Fibroblast of skin of right quadriceps (primary cell): ENCODE measurements at regions not wholly inside any gene's neighbourhood (a gene's known extent, or its start where the extent isn't known, plus 50 kb on each side); places are given as distances from the start of the nearest gene placed in this dataset.

Source experiments
- DNase-seq: peaks from one replicate; pipeline ENCODE4 v3.0.0-alpha.2; 2013

DNA sequence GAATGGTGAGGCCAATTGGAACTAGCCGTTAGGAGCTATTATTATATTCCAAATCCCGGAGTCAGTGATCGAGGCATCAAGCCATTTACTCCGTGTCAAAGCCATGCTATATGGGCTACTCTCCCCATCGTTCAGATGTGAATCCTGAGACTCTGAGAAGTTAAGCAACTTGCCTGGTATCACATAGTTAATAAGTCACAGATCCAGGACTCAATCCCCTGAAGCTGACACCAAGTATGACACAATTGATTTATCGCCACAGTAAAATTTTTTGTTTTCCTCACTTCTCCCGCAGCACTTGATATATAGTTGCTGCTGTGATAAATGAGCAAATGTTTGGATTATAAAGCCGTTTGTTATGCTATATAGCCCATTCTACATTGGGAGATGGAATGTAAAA lies 50.8 kb upstream of the TSHZ2 start:
- peak; percentile 90 for DNase-seq

- no peak for DNase-seq
These were observed 53.8 kb upstream of the TSHZ2 start for GRCh38 chr20:52918311-52918710.

- DNase-seq = no peak
These were observed 56.6 kb upstream of the TSHZ2 start for GRCh38 chr20:52915564-52915963.

GRCh38 chr20:52914870-52915269 lies 57.3 kb upstream of the TSHZ2 start:
- DNase-seq = no peak

- DNase-seq = peak; percentile 20
These were observed 58.3 kb upstream of the TSHZ2 start for GRCh38 chr20:52913650-52914387.

DNA sequence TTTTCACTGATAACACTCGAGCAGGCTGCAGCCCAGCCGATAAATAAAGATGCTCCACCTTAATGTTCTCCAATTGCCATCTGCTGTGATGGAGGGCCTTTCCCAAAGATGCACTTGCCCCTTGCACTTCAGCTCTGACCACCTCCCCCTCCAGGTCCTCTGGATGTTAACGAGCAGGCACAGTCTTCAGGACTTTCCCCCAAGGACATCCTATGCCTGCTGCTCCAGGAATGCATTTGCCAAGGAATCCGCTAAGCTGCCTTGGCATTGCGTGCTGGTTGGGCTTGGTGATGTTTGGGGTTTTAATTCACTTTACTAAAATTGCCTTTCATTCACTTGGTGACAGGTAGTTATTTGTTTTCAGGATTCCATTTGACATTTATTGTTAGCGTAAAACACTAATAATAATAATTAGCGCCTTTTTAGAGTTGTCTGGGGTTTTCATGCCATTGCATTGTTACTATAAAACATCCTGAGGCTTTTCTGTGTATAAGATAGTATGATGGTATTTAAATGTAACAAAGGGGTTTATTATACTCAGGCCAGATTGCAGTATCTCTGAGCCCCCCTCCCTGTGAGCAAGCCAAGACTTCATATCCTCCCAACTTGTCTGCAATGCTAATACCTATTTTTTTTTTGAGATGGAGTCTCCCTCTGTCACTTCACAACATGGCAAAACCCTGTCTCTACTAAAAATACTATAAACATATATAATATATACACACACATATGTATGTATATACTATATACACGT lies 66.7 kb upstream of the TSHZ2 start:
- no peak for DNase-seq

- no peak for DNase-seq
These were observed 67.3 kb upstream of the TSHZ2 start for GRCh38 chr20:52904837-52905236.

DNA sequence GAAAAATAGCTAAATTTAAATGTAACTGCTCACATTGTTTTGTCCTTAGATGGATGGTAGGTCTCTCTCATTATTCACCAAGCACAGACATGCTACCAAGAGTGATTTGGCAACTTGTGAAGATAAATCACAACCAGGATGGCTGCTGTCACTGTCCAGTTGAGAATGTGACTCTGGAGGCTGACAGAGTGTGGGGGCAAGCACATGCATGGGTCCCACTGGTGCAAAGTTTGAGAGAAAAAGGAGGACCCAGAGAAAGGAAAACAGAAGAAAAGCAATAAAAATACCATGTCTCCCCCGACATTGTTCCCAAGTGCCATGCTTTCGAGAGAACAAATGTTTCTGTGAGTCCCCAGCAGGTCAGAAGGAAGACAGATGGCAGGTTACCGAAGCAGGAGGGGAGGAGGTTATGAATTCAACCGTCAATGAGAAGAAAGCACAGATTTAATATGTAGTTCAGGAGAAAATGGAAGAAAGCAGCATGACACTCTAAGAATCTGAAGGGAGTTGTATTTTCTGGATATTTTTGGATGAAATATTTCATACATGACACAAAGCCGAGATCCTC lies 73.0 kb upstream of the TSHZ2 start:
- DNase-seq = no peak

- no peak for DNase-seq
These were observed 75.8 kb upstream of the TSHZ2 start for GRCh38 chr20:52896348-52896747.

GRCh38 chr20:52895701-52896100 lies 76.5 kb upstream of the TSHZ2 start:
- no peak for DNase-seq

GRCh38 chr20:52895235-52895634 lies 76.9 kb upstream of the TSHZ2 start:
- no peak for DNase-seq

DNA sequence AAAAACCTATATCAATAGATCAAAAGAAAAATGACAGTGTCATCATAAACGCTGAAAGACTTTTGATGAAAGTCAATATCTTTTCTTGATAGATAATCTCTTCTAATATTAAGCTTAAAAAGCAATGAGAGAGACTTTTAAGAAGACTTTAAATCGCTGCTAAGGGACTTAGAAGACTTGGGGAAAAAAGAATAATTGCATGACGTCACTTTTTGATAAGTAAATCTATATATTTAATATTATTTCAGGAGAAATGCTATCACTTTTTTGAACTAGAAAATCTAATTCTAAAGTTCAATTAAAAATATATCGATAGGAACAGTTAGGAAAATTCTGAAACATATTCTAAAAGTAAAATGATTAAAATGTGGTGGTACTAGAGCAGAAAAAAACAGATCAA lies 78.7 kb upstream of the TSHZ2 start:
- no peak for DNase-seq

DNA sequence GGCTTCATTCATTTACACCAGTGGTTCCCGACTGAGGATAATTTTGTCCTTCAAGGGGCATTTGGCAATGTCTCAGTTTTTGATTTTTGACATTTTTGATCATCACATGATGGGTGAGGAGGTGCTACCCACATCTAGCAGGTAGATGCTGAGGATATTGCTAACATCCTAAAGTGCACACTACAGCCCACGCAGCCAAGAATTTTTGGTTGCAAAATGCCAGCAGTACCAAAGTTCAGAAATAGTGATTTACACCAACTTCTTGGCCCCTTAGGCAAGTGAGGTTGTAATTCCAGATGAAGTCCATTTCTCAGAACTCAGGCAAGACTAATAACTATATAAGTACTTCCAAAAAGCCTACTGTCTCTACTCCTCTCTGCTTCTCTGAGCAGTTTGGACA lies 80.1 kb upstream of the TSHZ2 start:
- DNase-seq = no peak

GRCh38 chr20:52890130-52890529 lies 82.0 kb upstream of the TSHZ2 start:
- DNase-seq = no peak

- DNase-seq = peak; percentile 83
These were observed 82.9 kb upstream of the TSHZ2 start for GRCh38 chr20:52889225-52889624.

DNA sequence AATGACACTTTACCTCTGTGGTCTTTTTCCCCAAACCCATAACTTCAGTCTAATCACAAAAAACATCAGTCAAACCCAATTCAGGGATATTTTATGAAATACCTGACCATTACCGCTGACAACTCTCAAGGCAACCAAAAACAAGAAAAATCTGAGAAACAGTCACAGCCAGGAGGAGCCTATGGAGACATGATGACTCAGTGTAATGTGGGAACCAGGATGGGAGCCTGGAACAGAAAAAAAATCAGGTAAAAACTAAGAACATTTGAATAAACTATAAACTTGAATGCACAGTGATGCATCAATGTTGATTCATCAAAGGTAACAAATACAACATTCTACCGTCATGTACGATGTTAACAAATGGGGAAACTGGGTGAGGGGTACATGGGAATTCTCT lies 84.1 kb upstream of the TSHZ2 start:
- DNase-seq = peak; percentile 32

- DNase-seq = no peak
These were observed 91.2 kb upstream of the TSHZ2 start for GRCh38 chr20:52880997-52881396.

DNA sequence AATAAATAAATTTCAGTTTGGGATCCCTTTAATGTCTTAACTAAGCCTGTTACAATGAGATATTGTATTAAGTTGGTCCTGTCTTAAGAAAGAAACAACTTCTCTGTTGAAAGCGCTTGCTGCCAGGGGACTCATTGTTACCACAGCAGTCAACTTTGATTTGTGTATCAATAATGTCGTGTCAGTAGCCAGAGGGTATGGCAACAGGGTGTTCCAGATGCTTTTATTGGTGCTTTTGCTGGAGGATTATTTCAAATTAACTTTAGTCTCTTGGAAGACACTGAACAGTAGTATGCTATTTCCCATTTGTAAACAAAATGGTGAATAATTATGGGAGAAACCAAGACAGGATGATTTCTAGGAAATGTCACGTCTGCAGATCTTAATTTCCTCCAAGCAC lies 91.9 kb upstream of the TSHZ2 start:
- no peak for DNase-seq

DNA sequence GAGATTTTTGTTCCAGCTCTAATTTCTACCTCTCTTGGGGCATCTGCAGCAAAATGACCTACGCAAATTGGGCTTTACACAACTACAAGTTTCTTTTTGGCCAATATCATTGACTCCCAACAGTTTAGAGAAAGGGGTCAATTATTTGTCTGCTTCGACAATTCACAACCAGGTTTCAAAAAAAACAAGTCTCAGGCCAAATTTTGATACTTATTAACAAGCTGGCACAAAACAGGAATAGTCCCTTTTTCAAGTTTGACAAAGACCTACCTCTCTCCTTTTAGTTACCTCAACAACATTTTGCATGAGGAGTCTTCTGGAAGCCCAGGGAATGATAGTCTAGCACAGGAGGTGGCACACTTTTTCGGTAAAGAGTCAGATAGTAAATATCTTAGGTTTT lies 97.9 kb upstream of the TSHZ2 start:
- DNase-seq = no peak

DNA sequence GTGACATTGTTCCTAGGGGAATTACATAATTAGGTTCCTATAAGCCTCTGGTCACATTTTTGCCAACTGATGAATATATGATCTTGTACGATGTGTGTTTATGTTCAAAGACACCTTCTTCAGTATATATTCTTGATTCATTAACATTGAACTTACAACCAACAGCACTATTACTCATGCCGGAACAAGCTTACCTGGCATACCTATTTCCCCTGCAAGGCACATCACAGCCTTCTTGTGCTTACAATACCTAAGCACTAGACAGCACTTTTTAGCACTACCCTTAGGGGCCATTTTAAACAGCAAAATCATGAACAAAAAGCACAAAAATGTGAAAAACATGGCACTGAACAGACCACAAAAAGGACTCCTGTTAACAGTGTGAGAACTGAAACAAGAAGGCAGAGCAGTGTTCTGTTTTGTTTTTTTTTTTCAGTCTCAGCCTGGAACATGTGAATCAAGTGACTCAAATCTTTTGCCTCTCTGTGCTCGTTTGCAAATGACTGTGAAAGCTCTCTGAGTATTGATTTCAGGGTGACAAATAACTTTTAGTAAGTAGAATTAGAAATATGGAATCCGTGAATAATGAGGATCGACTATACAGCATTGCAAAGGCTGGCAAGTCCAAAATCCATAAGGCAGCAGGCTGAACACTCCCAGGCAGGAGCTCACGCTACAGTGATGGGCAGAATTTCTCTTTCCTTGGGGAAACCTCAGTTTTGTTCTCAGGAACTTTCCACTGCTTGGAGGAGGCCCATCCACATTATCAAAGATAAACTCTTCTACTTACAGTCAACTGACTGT lies 102.3 kb upstream of the TSHZ2 start:
- no peak for DNase-seq

GRCh38 chr20:52869276-52869675 lies 102.9 kb upstream of the TSHZ2 start:
- DNase-seq = no peak

DNA sequence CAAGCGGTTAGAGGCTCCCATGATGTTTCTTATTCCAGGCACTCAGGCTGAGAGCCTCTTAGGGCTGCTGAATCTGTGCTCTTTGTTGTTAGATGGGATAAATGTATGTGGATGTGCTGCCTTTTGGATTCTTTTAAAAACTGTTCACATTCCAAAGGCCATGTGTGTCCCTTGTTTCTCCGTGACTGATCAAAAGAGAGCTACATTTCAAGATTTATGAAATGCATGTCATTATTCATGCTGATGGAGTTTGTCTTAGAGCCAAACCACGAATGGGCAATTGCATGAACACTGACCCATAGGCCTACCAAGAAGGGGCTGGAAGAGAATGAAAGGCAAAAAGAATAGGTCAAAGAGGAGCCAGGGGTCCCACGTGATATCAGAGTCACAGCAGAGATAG lies 104.9 kb upstream of the TSHZ2 start:
- DNase-seq = peak; percentile 42

DNA sequence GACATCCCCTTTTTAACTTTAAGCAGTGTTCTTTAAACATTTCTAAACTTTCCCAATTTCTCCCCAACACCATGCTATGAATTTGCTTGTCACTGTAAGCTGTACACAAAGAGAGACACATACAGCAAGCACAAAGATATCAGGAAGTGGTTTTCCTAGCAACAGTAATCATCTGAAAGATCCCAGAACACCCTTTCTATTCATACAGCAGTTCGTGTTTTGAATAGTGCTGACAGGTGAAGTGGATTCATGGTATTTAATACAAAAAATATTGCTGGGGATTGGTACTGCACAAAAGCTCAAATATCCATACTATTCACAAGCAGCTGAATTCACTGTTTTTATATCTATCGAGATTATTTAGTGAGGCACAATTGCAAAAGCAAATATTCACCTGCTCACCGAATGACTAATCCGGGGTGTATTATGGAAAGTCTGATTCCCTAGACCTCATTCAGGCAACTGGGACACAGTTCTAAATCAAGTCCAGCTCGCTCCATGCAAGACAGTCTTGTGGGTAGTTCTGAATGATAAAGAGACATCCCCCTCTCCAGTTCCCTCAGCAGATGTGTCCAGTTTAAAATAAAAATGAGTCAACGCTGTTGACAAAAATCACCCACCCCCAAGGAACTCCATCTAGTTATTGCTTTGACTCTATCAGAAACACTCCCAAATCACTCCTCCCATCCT lies 107.1 kb upstream of the TSHZ2 start:
- peak; percentile 57 for DNase-seq
